ENCODE measurements at regions not wholly inside any gene's neighbourhood (a gene's known extent, or its start where the extent isn't known, plus 50 kb on each side); places are given as distances from the start of the nearest gene placed in this dataset.

- ChIA-PET POLR2A (ENCODE audit: unreplicated experiment) (no interaction called here), CTCF (no interaction called here)
- no peak for ATAC-seq
- Histone ChIP-seq H3K36me3 (ENCODE audit: low read depth, low read length) (no peaks in the 10 kb centered on the region), H4K20me1 (ENCODE audit: low read length) (no peaks in the 10 kb centered on the region), H3K27me3 (ENCODE audit: low read length) (peaks cover 56% of the 10 kb centered on the region), H3K79me2 (ENCODE audit: low read length) (no peaks in the 10 kb centered on the region), H3K4me1 (ENCODE audit: insufficient read depth, low read length) (no peaks in the 10 kb centered on the region), H2AFZ (ENCODE audit: low read length) (no peak overlapping the region), H3K4me2 (ENCODE audit: low read length) (no peak overlapping the region), H3F3A (ENCODE audit: low read length, unreplicated experiment) (no peaks in the 10 kb centered on the region), H3K4me3 (ENCODE audit: low read length) (no peak overlapping the region), H3K9ac (ENCODE audit: low read length) (no peak overlapping the region), H3K27ac (ENCODE audit: low read length) (no peak overlapping the region), H3K9me3 (ENCODE audit: low read length) (no peaks in the 10 kb centered on the region), H3K9me2 (replicated peaks; ENCODE audit: low read length) (no peaks in the 10 kb centered on the region)
- no peak for TF ChIP-seq EZH2phosphoT487 (IDR thresholded peaks at IDR 0.05; ENCODE audit: borderline replicate concordance, low read length)
- TF ChIP-seq EZH2 (IDR thresholded peaks at IDR 0.05; ENCODE audit: low read length, unreplicated experiment), result no peak
- TF ChIP-seq, protein P1, sequence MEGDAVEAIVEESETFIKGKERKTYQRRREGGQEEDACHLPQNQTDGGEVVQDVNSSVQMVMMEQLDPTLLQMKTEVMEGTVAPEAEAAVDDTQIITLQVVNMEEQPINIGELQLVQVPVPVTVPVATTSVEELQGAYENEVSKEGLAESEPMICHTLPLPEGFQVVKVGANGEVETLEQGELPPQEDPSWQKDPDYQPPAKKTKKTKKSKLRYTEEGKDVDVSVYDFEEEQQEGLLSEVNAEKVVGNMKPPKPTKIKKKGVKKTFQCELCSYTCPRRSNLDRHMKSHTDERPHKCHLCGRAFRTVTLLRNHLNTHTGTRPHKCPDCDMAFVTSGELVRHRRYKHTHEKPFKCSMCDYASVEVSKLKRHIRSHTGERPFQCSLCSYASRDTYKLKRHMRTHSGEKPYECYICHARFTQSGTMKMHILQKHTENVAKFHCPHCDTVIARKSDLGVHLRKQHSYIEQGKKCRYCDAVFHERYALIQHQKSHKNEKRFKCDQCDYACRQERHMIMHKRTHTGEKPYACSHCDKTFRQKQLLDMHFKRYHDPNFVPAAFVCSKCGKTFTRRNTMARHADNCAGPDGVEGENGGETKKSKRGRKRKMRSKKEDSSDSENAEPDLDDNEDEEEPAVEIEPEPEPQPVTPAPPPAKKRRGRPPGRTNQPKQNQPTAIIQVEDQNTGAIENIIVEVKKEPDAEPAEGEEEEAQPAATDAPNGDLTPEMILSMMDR (conservative IDR thresholded peaks at IDR 0.05; ENCODE audit: low read depth, low read length), result no peak
- intact Hi-C loops (cut with micrococcal nuclease), result no loop called here
- no peak for DNase-seq
- no TSS peak for BruUV-seq (replicated peaks)
Measured at GRCh38 chr20:2203436-2203835, 92.4 kb upstream of the TGM3 start.

- ATAC-seq (no peak), DNase-seq (no peak)
- Histone ChIP-seq H3K27ac (ENCODE audit: low read length) (no peak overlapping the region), H3K79me2 (ENCODE audit: low read length) (no peaks in the 10 kb centered on the region), H3K4me3 (ENCODE audit: low read length) (no peak overlapping the region), H2AFZ (ENCODE audit: low read length) (no peak overlapping the region), H3K9ac (ENCODE audit: low read length) (no peak overlapping the region), H3K9me3 (ENCODE audit: low read length) (no peaks in the 10 kb centered on the region), H3F3A (ENCODE audit: low read length, unreplicated experiment) (no peaks in the 10 kb centered on the region), H3K4me1 (ENCODE audit: insufficient read depth, low read length) (no peaks in the 10 kb centered on the region), H3K27me3 (ENCODE audit: low read length) (peaks cover 59% of the 10 kb centered on the region), H3K36me3 (ENCODE audit: low read depth, low read length) (no peaks in the 10 kb centered on the region), H3K9me2 (replicated peaks; ENCODE audit: low read length) (no peaks in the 10 kb centered on the region), H3K4me2 (ENCODE audit: low read length) (no peak overlapping the region), H4K20me1 (ENCODE audit: low read length) (no peaks in the 10 kb centered on the region)
- CTCF ChIA-PET, result no interaction called here
- intact Hi-C loops (cut with micrococcal nuclease), result no loop called here
- POLR2A ChIA-PET (ENCODE audit: unreplicated experiment), result no interaction called here
- TF ChIP-seq, protein P1 (conservative IDR thresholded peaks at IDR 0.05; ENCODE audit: low read depth, low read length), result no peak
- TF ChIP-seq EZH2 (IDR thresholded peaks at IDR 0.05; ENCODE audit: low read length, unreplicated experiment), result no peak
- TF ChIP-seq EZH2phosphoT487 (IDR thresholded peaks at IDR 0.05; ENCODE audit: borderline replicate concordance, low read length), result no peak
- BruUV-seq (replicated peaks), result no TSS peak
Measured at GRCh38 chr20:2204021-2204420, 91.8 kb upstream of the TGM3 start.

- Histone ChIP-seq H3K4me1 (ENCODE audit: insufficient read depth, low read length) (no peaks in the 10 kb centered on the region), H3F3A (ENCODE audit: low read length, unreplicated experiment) (no peaks in the 10 kb centered on the region), H3K9ac (ENCODE audit: low read length) (no peak overlapping the region), H3K36me3 (ENCODE audit: low read depth, low read length) (no peaks in the 10 kb centered on the region), H3K27ac (ENCODE audit: low read length) (no peak overlapping the region), H2AFZ (ENCODE audit: low read length) (peak overlapping the region; percentile 58), H3K4me3 (ENCODE audit: low read length) (peak overlapping the region; percentile 49), H3K4me2 (ENCODE audit: low read length) (peak overlapping the region; percentile 73), H3K9me3 (ENCODE audit: low read length) (no peaks in the 10 kb centered on the region), H3K79me2 (ENCODE audit: low read length) (no peaks in the 10 kb centered on the region), H4K20me1 (ENCODE audit: low read length) (no peaks in the 10 kb centered on the region), H3K27me3 (ENCODE audit: low read length) (peaks cover 56% of the 10 kb centered on the region), H3K9me2 (replicated peaks; ENCODE audit: low read length) (no peaks in the 10 kb centered on the region)
- TF ChIP-seq, protein P1 (conservative IDR thresholded peaks at IDR 0.05; ENCODE audit: low read depth, low read length), result peak; percentile 86
- peak; percentile 79 for TF ChIP-seq EZH2 (IDR thresholded peaks at IDR 0.05; ENCODE audit: low read length, unreplicated experiment)
- no peak for TF ChIP-seq EZH2phosphoT487 (IDR thresholded peaks at IDR 0.05; ENCODE audit: borderline replicate concordance, low read length)
- DNase-seq (peak; percentile 63), ATAC-seq (peak; percentile 88)
- BruUV-seq (replicated peaks), result no TSS peak
- ChIA-PET CTCF (interaction anchor here (0.5 to 0.7 kb wide), 4 partner anchors 23 to 467 kb away, joined by 3 to 6 read pairs (median 4); no protein-coding TSS in a partner anchor), POLR2A (ENCODE audit: unreplicated experiment) (no interaction called here)
- intact Hi-C loops (cut with micrococcal nuclease), result loop anchor here (1.0 to 5.0 kb wide), 2 partner anchors 140 to 195 kb away; no protein-coding TSS in a partner anchor
Measured at GRCh38 chr20:2206957-2207769, 88.6 kb upstream of the TGM3 start.
